GM10266 (cell line): ENCODE measurements at regions not wholly inside any gene's neighbourhood (a gene's known extent, or its start where the extent isn't known, plus 50 kb on each side); places are given as distances from the start of the nearest gene placed in this dataset.
"Not testable (repeated sequence)": the region's sequence is repeated elsewhere in the genome, so short reads cannot be mapped to it uniquely, and the experiment has no call there.

ENCODE experiments used
- DNase-seq: peaks from one replicate; pipeline ENCODE4 v3.0.0; 2012; ENCODE audit errors: extremely low spot score
- CTCF ChIP-seq: IDR thresholded peaks from 2 replicates; pipeline ENCODE4 v1.5.1; 2012; ENCODE audit warnings: mild to moderate bottlenecking, low read depth; ENCODE audit not compliant: control insufficient read depth, insufficient read depth; ENCODE audit errors: missing control alignments

- TF ChIP-seq CTCF = no peak
- DNase-seq = no peak
Observed at GRCh38 chr3:147269907-147270306, 136.4 kb downstream of the ZIC4 start.

DNA sequence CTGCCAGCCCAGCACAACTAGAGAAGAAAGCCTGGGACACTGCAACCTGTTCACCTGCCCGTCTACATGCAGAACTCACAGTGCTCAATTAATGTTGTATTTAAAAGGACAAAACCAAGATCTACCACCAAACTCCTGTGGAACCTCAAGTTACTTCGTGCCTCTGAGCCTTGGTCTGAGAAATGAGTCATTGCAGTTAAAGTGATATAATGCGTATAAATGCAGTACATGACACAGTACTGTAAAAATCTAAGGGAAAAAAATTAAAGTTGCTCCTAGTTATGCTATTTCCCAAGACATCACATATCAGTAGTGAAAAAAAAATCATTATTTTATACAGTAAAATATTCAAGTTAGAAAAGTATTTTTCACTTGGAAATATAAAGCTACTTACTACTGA lies 138.9 kb downstream of the ZIC4 start:
- TF ChIP-seq CTCF = no peak
- DNase-seq = no peak

GRCh38 chr3:147257944-147258343 lies 148.4 kb downstream of the ZIC4 start:
- DNase-seq = no peak

DNA sequence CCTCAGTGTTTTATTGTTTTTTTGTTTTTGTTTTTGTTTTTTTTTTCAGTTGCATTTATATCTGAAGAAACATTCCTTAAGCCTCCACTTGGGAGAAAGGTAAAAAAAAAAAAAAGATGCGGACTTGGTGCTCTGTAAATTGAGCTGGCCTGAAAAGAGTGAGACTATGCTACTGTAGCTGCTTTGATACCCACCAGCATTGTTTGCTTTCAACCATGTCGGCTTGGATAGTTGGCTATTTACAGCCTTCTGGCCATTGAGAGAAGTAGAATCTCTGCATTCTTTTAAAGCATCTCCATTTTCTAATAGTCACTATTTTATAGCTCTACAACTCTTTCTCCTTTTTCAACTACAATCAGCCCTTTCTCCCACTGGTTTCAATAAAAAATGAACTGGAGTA lies 149.6 kb downstream of the ZIC4 start:
- TF ChIP-seq CTCF = no peak
- no peak for DNase-seq

More at GRCh38 chr3:147257944-147258343, 148.4 kb downstream of the ZIC4 start:
- no peak for TF ChIP-seq CTCF

- TF ChIP-seq CTCF = no peak
- DNase-seq = no peak
Observed at GRCh38 chr3:147246906-147247305, 159.4 kb downstream of the ZIC4 start.

GRCh38 chr3:147245638-147246037 lies 160.7 kb downstream of the ZIC4 start:
- not testable (repeated sequence) for DNase-seq

DNA sequence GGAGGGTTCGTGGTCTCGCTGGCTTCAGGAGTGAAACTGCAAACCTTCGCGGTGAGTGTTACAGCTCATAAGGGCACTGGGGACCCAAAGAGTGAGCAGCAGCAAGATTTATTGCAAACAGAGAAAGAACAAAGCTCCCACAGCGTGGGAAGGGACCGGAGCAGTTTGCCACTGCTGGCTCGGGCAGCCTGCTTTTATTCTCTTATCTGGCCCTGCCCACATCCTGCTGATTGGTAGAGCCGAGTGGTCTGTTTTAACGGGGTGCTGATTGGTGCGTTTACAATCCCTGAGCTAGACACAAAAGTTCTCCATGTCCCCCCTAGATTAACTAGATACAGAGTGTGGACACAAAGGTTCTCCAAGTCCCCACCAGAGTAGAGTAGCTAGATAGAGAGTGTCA lies 161.3 kb downstream of the ZIC4 start:
- not testable (repeated sequence) for DNase-seq

DNA sequence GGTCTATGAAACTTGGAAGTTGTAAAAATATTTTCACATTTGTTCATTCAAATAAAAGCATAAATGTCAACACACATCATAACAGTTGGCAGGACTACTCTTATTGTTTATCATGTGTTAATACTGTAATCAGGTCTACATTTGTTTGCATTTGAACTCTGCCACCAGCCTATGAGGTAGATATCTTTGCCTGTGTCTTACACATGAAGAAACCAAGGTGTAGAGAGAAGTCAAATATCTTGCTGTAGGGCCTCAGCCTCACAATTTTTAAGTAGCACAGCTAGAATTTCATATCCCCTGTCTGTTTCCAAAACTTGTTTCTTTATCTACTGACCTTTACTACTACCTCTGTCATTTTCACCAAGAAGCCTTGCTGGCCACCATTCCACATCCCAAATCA lies 161.9 kb downstream of the ZIC4 start:
- TF ChIP-seq CTCF = no peak

DNA sequence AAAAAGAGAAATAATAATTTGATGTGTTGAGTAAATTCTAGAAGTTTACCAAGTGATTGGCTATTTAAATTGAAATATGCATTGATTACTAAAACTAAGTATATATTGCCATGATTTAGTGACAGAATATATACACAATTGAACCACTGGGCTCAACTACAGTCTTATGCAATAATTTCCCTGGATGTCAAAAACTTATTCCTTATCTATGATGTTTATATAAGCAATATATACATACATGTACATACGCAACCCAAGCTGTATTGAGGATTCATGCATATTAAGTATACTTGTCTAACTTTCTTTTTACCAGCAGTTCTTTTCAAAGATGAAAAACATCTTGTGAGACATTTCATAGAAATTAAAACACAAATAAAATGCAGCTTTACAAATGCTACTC lies 165.8 kb downstream of the ZIC4 start:
- DNase-seq = no peak
- no peak for TF ChIP-seq CTCF

More for the DNA sequence above, 161.9 kb downstream of the ZIC4 start:
- DNase-seq = no peak
